Gastroesophageal sphincter (tissue), 4 donors: ENCODE measurements at regions not wholly inside any gene's neighbourhood (a gene's known extent, or its start where the extent isn't known, plus 50 kb on each side); places are given as distances from the start of the nearest gene placed in this dataset.

Experiments
- ATAC-seq: fragments of 150-250 bp; one replicate; pipeline ENCODE4 v1.9.1; 2016; ENCODE audit warnings: mild to moderate bottlenecking, moderate library complexity
- H3K27ac ChIP-seq, 4 donors: fragments of 200-600 bp; sonication (generic) in 3 of 4; 1 replicate in 3 of 4; 2 replicates in 1 of 4; pipeline ENCODE4 v1.5.1; 2016 to 2019
- H3K27me3 ChIP-seq: fragments of 200-600 bp; sonication (generic); one replicate; pipeline ENCODE4 v1.5.1; 2019
- H3K36me3 ChIP-seq, 2 donors: fragments of 200-600 bp; sonication (generic); one replicate each; pipeline ENCODE4 v1.5.1; 2019; ENCODE audit warnings: control low read depth in 1 of 2
- H3K4me1 ChIP-seq, 3 donors: fragments of 200-600 bp; sonication (generic); 1 replicate in 2 of 3; 2 replicates in 1 of 3; pipeline ENCODE4 v1.5.1; 2016 to 2019; ENCODE audit warnings: control low read depth in 2 of 3
- H3K4me3 ChIP-seq, 2 donors: fragments of 200-600 bp; sonication (generic); one replicate each; pipeline ENCODE4 v1.5.1; 2019; ENCODE audit warnings: mild to moderate bottlenecking in 1 of 2, moderate library complexity in 1 of 2
- H3K9me3 ChIP-seq, 3 donors: fragments of 200-600 bp; sonication (generic); one replicate each; pipeline ENCODE4 v1.5.1; 2017 to 2019; ENCODE audit warnings: control low read depth in 2 of 3
- CTCF ChIP-seq, 4 experiments: fragments of 200-600 bp in 2 of 4; fragments of 450-650 bp in 2 of 4; sonication (generic) in 1 of 4; IDR thresholded peaks; one replicate each; pipeline ENCODE4 v1.5.1; 2017 to 2019; ENCODE audit warnings: antibody characterized with exemption in 4 of 4, mild to moderate bottlenecking in 2 of 4, moderate library complexity in 2 of 4
- EP300 ChIP-seq: sonication (generic); formaldehyde crosslinking; IDR thresholded peaks from one replicate; pipeline ENCODE4 v1.6.1; 2017; ENCODE audit warnings: antibody characterized with exemption, mild to moderate bottlenecking
- POLR2A ChIP-seq, 2 donors: fragments of 450-650 bp; IDR thresholded peaks; one replicate each; pipeline ENCODE4 v1.6.1; 2017; ENCODE audit warnings: antibody characterized with exemption in 2 of 2, mild to moderate bottlenecking in 2 of 2, moderate library complexity in 1 of 2
- POLR2AphosphoS5 ChIP-seq: sonication (generic); formaldehyde crosslinking; IDR thresholded peaks from one replicate; pipeline ENCODE4 v1.6.1; 2017; ENCODE audit warnings: antibody characterized with exemption
- WGBS, 2 donors: methylation state at CpG; one replicate each; pipeline ENCODE4 v1.1.5; 2018; ENCODE audit warnings: low coverage in 1 of 2; 5-methylcytosine and 5-hydroxymethylcytosine counted together

- no peaks in the 10 kb centered on the region for H3K9me3 ChIP-seq
- TF ChIP-seq POLR2A (IDR thresholded peaks at IDR 0.05) = no peak
- TF ChIP-seq CTCF (IDR thresholded peaks at IDR 0.05) = no peak
- TF ChIP-seq POLR2AphosphoS5 = no peak
- TF ChIP-seq EP300 = no peak
- H3K27me3 ChIP-seq = no peaks in the 10 kb centered on the region
- ATAC-seq = no peak
- H3K4me1 ChIP-seq = no peaks in the 10 kb centered on the region
- no peak overlapping the region for H3K4me3 ChIP-seq
- 75 to 100% methylated on average over 1 of the region's 1 CpG for WGBS, 2 donors
- no peaks in the 10 kb centered on the region for H3K36me3 ChIP-seq
- no peak overlapping the region for H3K27ac ChIP-seq
These were observed 147.4 kb upstream of the PGR start for GRCh38 chr11:101277036-101277435.

DNA sequence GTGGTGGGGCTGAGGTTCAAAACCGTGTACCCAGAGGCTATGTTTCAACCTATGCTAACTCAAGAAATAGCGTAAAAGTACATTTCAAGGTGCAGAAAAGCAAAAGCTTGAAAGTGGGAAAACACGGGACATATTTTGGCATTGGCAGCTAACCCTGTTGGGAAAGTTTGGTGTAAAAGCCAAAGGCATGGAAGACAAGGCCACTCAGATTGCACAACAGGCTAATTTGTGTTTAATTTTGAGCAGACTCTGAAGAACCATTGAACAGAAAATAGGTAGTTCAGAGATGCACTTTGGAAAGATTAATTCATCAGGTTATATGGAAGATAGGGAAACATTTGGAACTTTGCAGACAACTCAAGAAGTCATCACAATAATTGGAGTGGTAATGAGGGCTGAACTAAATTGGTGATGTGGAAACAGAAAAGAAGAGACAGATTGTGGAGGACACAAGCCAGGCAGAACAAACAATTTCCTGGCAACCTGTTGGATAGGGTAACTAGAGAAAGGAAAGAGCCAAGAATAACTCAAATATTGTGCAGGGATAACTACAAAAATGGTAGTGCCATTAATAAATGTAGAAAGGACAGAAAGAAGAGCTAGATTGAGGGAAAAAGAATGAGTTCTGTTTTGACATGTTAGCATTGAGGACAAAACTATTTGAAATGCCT is 140.5 kb upstream of the PGR start:
- no peaks in the 10 kb centered on the region for H3K27me3 ChIP-seq
- H3K4me3 ChIP-seq = no peak overlapping the region
- ATAC-seq = no peak
- WGBS, 2 donors = 63 to 82% methylated on average over 2 to 3 of the region's 3 CpGs
- no peaks in the 10 kb centered on the region for H3K4me1 ChIP-seq
- H3K27ac ChIP-seq = no peak overlapping the region
- H3K36me3 ChIP-seq = no peaks in the 10 kb centered on the region
- H3K9me3 ChIP-seq = no peaks in the 10 kb centered on the region
- TF ChIP-seq POLR2A (IDR thresholded peaks at IDR 0.05) (no peak), EP300 (no peak), POLR2AphosphoS5 (no peak), CTCF (IDR thresholded peaks at IDR 0.05) (no peak)

DNA sequence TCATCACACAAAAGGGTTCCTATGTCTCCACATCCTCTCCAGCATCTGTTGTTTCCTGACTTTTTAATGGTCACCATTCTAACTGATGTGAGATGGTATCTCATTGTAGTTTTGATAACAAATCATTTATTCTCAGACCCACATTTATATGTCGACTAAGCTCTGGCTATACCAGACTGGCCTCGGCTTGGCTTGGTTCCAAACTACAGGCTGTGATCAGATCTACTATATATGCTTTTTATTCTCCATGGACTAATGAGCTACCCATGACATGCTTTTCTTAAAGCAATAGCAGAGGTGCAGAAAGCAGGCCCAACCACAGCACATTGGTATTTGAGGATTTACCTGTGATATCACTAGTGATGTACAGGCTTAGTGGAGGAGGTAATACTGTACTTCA is 139.8 kb upstream of the PGR start:
- Histone ChIP-seq H3K27ac (no peak overlapping the region), H3K36me3 (no peaks in the 10 kb centered on the region), H3K4me3 (no peak overlapping the region), H3K4me1 (no peaks in the 10 kb centered on the region), H3K27me3 (no peaks in the 10 kb centered on the region), H3K9me3 (no peaks in the 10 kb centered on the region)
- no peak for TF ChIP-seq EP300
- no peak for TF ChIP-seq POLR2AphosphoS5
- TF ChIP-seq POLR2A (IDR thresholded peaks at IDR 0.05) = no peak
- TF ChIP-seq CTCF (IDR thresholded peaks at IDR 0.05) = no peak
- 33 to 81% methylated on average over 1 to 2 of the region's 2 CpGs for WGBS, 2 donors
- no peak for ATAC-seq

DNA sequence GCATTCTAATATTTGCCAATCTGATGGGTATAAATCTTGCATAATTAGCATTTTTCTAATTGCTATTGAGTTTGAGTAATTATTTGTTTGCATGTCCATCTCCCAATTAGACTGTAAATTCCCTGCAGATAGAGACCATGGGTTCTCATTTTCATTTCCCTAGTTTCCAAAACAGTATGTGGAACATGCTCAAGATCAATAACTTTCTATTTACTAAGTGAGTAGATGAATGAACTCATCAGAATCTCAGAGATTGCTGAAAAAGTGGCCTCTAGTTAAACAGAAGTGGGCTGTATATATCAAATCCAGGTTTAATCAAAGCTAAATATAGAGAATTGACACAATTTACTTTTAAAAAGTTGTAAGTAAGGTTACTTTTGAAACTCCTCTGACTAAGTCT is 138.0 kb upstream of the PGR start:
- no peaks in the 10 kb centered on the region for H3K9me3 ChIP-seq
- TF ChIP-seq EP300 = no peak
- no peak overlapping the region for H3K4me3 ChIP-seq
- no peak overlapping the region for H3K27ac ChIP-seq
- H3K27me3 ChIP-seq = no peaks in the 10 kb centered on the region
- H3K4me1 ChIP-seq = no peaks in the 10 kb centered on the region
- no peaks in the 10 kb centered on the region for H3K36me3 ChIP-seq
- no peak for ATAC-seq

GRCh38 chr11:101264306-101264705 is 134.7 kb upstream of the PGR start:
- TF ChIP-seq EP300 (no peak), CTCF (IDR thresholded peaks at IDR 0.05) (no peak), POLR2AphosphoS5 (no peak), POLR2A (IDR thresholded peaks at IDR 0.05) (no peak)
- no peaks in the 10 kb centered on the region for H3K9me3 ChIP-seq
- H3K27ac ChIP-seq = no peak overlapping the region
- no peaks in the 10 kb centered on the region for H3K4me1 ChIP-seq
- H3K36me3 ChIP-seq = no peaks in the 10 kb centered on the region
- H3K27me3 ChIP-seq = no peaks in the 10 kb centered on the region
- 28 to 52% methylated on average over 4 of the region's 4 CpGs for WGBS, 2 donors
- ATAC-seq = no peak
- H3K4me3 ChIP-seq = no peak overlapping the region
